Adrenal gland (tissue), 5 donors: ENCODE measurements at regions not wholly inside any gene's neighbourhood (a gene's known extent, or its start where the extent isn't known, plus 50 kb on each side); places are given as distances from the start of the nearest gene placed in this dataset.
"Not testable (repeated sequence)": the region's sequence is repeated elsewhere in the genome, so short reads cannot be mapped to it uniquely, and the experiment has no call there.

Experiments
- POLR2A ChIP-seq, 2 donors: fragments of 450-650 bp; IDR thresholded peaks; one replicate each; pipeline ENCODE4 v1.6.1; 2017; ENCODE audit warnings: antibody characterized with exemption in 2 of 2, mild to moderate bottlenecking in 2 of 2, moderate library complexity in 1 of 2
- TF ChIP-seq, protein P1 (sequence below), 6 experiments: fragments of 450-650 bp in 4 of 6; fragments of 200-600 bp in 2 of 6; sonication (generic) in 1 of 6; IDR thresholded peaks; 1 replicate in 5 of 6; 2 replicates in 1 of 6; pipeline versions ENCODE4 v1.5.1 to v1.8.0; 2016 to 2021; ENCODE audit warnings: antibody characterized with exemption in 6 of 6, mild to moderate bottlenecking in 2 of 6, moderate library complexity in 1 of 6
- donor health status: DM: no; HTN: no; CAD: no.

GRCh38 chr9:41019858-41020562 is 108.5 kb downstream of the FOXD4L6 start:
- TF ChIP-seq, protein P1, sequence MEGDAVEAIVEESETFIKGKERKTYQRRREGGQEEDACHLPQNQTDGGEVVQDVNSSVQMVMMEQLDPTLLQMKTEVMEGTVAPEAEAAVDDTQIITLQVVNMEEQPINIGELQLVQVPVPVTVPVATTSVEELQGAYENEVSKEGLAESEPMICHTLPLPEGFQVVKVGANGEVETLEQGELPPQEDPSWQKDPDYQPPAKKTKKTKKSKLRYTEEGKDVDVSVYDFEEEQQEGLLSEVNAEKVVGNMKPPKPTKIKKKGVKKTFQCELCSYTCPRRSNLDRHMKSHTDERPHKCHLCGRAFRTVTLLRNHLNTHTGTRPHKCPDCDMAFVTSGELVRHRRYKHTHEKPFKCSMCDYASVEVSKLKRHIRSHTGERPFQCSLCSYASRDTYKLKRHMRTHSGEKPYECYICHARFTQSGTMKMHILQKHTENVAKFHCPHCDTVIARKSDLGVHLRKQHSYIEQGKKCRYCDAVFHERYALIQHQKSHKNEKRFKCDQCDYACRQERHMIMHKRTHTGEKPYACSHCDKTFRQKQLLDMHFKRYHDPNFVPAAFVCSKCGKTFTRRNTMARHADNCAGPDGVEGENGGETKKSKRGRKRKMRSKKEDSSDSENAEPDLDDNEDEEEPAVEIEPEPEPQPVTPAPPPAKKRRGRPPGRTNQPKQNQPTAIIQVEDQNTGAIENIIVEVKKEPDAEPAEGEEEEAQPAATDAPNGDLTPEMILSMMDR (IDR thresholded peaks at IDR 0.05): not testable (repeated sequence)
- not testable (repeated sequence) for TF ChIP-seq POLR2A (IDR thresholded peaks at IDR 0.05)
